NCI-H2081 (cell line): ENCODE measurements at regions not wholly inside any gene's neighbourhood (a gene's known extent, or its start where the extent isn't known, plus 50 kb on each side); places are given as distances from the start of the nearest gene placed in this dataset.
A peak's percentile ranks its signal among the peaks of the same experiment; 100 is the strongest.
"Not testable (repeated sequence)": the region's sequence is repeated elsewhere in the genome, so short reads cannot be mapped to it uniquely, and the experiment has no call there.

Experiments
- DNase-seq, 2 experiments: peaks; one replicate each; lab custom pipeline; 2025; lab: John Stamatoyannopoulos, UW

DNA sequence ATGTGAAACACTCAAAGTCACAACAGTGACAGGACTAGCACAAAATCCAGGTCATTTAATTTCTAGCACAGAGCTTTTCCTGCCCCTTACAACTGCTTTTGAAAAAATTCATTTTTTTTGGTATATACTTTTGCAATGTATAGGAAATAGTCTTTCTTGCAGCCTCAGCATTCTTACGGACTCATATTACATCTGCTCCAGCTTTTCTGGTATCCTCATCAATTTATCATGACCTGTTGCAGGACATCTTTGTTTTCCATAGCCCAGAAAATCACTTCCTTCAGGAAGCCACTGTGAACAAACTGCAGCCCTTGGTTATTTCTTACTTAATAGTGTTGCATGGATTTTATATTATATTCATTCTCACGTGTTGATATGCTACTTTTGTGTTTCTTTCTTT is 347.9 kb upstream of the MTPN start:
- no peak for DNase-seq

GRCh38 chr7:136324073-136324704 is 347.0 kb upstream of the MTPN start:
- no peak for DNase-seq

- DNase-seq, result no peak
Observed at GRCh38 chr7:136312592-136312991, 335.4 kb upstream of the MTPN start.

GRCh38 chr7:136309407-136309806 is 332.2 kb upstream of the MTPN start:
- DNase-seq, result no peak

- no peak for DNase-seq
Observed at GRCh38 chr7:136308230-136308629, 331.1 kb upstream of the MTPN start.

- no peak for DNase-seq
Observed at GRCh38 chr7:136303162-136303561, 326.0 kb upstream of the MTPN start.

DNA sequence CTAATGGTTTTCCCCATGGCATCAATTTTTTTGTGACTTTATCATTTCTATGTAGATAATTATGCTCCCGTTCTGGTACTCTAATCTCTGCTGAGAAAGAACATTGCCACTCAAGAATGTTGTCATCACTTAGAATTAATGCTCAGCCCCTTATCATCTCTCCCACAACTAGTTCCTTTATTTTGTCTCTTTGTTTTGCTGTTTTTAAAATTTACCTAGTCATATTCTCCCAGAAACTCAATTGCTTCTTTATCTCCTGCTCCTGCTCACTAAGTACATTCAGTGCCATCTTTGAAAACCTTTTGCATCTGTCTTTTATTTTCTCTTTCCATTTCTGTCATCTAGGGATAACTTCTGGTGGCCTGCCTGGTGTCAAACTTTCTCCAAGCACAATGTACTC is 324.9 kb upstream of the MTPN start:
- DNase-seq, result no peak

GRCh38 chr7:136294977-136295376 is 317.8 kb upstream of the MTPN start:
- no peak for DNase-seq

DNA sequence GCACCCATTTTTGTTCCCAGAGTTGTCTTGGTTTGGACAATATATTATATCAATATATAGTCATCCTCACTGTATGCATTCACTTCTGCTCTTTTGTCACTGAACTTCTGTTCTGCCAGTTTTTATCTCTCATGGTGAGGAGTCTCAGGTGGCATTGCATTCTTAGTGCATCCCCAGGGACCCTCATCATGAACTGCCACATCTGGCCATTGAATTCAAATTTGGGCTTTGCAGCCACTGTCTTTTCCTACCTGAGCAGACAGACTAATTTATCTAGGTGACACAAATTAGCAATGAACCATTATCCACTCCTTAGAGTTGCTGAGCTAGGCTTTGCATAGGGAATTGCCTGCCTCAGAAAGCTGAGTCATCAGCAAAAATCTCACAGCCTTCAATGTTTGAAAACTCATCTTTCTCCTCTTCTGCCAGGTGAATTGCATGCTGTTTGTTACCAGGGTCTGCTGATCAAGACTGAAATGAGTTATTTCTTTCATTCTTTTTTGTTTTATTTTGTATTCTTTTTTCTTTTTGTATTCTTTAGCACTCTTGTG is 316.8 kb upstream of the MTPN start:
- DNase-seq, result no peak

DNA sequence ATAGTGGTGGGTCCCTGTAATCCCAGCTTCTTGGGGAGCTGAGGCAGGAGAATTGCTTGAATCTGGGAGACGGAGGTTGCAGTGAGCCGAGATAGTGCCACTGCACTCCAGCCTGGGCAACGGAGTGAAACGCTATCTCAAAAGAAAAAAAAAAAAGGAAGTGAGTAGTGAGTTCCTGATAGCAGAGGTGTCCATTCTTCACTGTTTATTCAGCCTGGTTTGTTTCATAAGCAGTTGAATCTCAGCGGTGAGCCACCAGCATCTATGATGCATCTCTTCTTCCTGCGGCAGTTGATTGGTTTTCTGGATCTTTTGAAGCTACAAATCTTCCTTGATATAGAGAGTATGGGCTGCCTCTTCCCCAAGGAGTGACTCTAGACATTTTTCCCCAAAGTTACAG is 316.1 kb upstream of the MTPN start:
- DNase-seq, result no peak

GRCh38 chr7:136292365-136292764 is 315.2 kb upstream of the MTPN start:
- no peak for DNase-seq

GRCh38 chr7:136290351-136290750 is 313.2 kb upstream of the MTPN start:
- DNase-seq, result no peak

- DNase-seq, result no peak
Observed at GRCh38 chr7:136278057-136278456, 300.9 kb upstream of the MTPN start.

DNA sequence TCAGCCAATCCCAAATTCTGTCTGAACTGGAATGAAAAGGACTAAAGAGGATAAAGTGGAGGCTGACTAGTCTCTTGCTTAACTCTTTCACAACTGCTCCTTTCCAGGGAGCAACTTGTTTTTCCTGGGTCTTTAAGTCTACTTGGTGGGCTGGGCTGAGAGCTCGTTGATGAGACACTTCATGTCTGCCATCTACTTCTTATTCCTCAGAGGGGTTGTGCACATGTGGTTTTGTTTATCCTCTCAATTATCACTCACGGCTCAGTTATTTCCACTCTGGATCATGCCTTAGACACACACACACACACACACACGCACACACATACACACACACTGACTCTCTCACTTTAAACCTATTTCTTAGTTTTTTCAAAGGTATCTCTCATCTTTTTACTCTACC is 298.6 kb upstream of the MTPN start:
- no peak for DNase-seq

DNA sequence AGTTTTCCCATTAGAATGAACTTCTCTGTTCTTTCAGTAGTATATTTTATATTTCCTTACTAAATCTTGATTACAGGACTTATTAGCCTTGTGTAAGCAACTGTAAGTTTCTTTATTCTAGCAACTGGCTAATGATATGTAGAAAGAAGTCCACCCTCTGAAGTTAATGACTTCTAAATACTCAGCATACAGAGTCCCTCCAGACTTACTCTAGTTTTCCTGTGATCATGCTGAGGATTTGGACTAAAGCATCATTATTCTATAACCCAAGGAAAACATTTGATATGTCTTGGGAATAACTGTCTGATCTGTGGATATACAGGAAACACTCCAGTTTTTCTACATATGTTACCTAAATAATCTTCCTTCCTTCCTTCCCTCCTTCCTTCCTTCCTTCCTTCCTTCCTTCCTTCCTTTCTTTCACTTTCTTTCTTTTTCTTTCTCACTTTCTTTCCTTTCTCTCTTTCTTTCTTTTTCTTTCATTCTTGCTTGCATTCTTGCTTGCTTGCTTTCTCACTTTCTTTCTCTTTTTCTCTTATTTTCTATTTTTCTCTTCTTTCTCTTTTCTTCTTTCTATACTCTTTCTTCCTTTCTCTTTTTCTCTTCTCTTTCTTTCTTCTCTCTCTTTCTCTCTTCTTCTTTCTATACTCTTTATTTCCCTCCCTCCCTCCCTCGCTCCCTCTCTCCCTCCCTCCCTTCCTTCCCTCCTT is 297.6 kb upstream of the MTPN start:
- DNase-seq, result no peak

DNA sequence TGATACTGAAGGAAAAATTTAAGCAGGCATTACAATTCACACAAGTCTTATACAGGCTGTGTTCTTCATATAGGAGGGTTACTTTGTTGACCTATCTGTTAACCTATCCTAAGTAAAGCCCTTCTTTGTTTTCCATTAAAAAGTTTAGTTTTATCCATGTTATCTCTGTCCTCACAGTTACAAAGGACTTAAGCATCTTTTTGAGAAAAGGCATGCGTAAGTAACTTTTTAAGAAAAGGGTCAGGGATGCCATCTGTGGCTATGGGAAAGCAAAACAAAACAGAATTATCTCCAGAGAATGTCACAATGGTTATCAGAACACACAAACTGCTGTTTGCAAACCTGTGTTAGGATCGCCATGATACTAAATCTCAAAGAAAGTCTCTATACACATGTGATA is 295.8 kb upstream of the MTPN start:
- DNase-seq, result no peak

GRCh38 chr7:136267822-136268221 is 290.7 kb upstream of the MTPN start:
- DNase-seq, result no peak

- no peak for DNase-seq
Observed at GRCh38 chr7:136266457-136266856, 289.3 kb upstream of the MTPN start.

DNA sequence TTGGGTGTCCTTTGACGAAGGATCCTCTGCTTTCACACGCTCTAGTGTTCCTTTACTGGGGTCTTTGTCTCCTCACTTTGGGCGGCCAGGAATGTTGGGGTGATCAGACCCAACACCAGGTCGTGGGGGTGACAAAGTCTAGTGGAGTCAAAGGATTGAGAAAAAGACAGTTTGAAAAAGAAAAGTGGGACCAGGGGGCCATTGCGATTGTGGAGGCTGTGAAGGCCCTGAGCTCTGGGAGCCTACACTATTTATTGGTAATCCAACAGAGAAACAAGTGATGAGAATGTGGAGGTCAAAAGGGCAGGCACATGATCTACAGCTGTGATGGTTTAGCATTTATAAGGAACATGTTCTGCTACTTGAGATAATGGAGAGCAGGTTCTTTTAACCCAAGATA is 287.1 kb upstream of the MTPN start:
- not testable (repeated sequence) for DNase-seq

DNA sequence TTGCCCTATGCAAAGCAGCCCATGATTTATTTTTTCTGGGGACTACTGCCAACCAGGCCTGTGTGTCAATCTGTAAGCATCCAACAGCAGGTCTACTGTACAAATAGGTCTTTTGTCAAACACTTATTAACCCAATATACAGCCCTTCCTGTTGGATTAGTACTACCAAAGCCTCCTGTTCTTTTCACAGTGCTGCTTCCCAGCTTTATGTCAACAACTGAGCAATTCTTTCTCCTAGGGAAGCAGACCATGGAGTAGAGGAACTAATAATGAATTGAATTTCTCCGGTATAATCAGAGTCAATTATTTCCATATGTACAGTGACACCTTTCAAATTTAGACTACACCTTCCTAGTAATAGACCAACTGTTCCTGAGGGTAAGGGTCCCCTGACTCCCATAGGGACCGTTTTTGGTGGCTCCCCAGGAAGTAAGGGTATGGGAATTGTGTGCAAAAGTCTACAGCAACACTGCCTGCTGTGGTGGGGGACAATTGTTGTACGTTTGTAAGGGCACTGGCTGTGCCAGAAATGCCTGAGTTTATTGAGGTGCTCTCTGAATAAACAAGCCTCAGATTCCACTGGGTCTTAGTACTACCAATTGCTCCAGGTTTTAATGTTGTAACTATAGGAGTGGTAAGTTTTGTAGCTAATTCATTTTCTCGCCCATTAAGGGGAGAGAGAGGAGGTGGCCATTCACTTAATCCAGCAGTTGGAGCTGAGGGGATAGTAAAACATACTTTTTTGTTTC is 286.1 kb upstream of the MTPN start:
- peak in 1 of 2 experiments; percentile 71 for DNase-seq

DNA sequence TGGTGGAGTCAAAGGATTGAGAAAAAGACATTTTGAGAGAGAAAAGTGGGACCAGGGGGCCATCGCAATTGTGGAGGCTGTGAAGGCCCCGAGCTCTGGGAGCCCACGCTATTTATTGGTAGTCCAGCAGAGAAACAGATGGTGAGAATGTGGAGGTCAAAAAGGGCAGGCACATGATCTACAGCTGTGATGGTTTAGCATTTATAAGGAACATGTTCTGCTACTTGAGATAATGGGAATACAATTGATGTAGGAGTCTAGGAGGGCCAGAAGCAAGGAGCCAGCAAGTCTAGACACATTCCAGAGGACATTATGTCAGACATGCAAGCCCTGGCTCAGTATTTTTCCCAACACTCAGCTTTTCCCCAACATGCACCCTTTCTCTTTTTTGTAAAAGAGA is 283.4 kb upstream of the MTPN start:
- not testable (repeated sequence) for DNase-seq

GRCh38 chr7:136259074-136259473 is 281.9 kb upstream of the MTPN start:
- no peak for DNase-seq

DNA sequence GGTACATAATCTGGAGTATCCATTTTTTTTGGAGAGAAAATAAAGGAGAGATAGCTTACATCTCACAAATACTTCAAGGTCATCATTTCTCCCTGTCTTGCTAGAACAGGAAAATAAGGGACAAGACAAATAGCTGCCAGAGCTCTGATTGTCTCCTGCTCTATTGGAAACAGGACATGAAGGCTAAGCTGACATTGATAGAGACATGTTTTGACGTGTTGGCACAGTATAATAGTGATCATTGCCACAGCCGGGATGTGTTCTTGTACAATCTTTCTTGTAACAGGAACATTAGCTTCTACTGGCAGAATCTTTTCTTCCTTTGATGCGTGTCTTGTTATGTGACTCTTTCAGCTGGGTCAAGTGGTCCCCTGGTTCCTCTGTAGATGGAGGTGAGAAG is 279.3 kb upstream of the MTPN start:
- no peak for DNase-seq
